A549 (cell line): ENCODE measurements at regions not wholly inside any gene's neighbourhood (a gene's known extent, or its start where the extent isn't known, plus 50 kb on each side); places are given as distances from the start of the nearest gene placed in this dataset.

Experiments used
- ATAC-seq, 2 experiments: fragments of 200-7000 bp in 1 of 2; fragments of >200 bp in 1 of 2; cut with Nextera tagmentation in 1 of 2; cut with Tn5 transposase in 1 of 2; 3 replicates each; pipeline versions ENCODE4 v1.8.0 to v1.9.1; 2018 to 2020; ENCODE audit warnings: mild to moderate bottlenecking in 1 of 2, moderate library complexity in 1 of 2
- CTCF ChIA-PET: fragments of 300-600 bp; sonication (Branson Sonifier 250); formaldehyde crosslinking; extraction: SDS; loops from one replicate; lab custom pipeline; 2021; ENCODE audit warnings: antibody characterized with exemption, inconsistent platforms; lab: Yijun Ruan, JAX
- POLR2A ChIA-PET: fragments of 350-600 bp; formaldehyde crosslinking; extraction: SDS; loops from one replicate; lab custom pipeline; 2021; ENCODE audit warnings: antibody characterized with exemption, inconsistent platforms; lab: Yijun Ruan, JAX
- DNase-seq, 2 experiments: peaks; one replicate each; pipeline versions ENCODE4 v3.0.0 to v3.0.0-alpha.2; 2011 to 2016; ENCODE audit warnings: low read depth in 1 of 2, low spot score in 1 of 2
- FAIRE-seq: peaks from 2 replicates; lab custom pipeline; 2011; peaks lifted over from hg19 to GRCh38; lab: Jason Lieb, UNC
- H3K27ac ChIP-seq, 2 experiments: fragments of >200 bp; sonication (Bioruptor Twin); formaldehyde crosslinking; 3 replicates each; pipeline ENCODE4 v1.5.1; 2016 to 2017
- H3K4me1 ChIP-seq: fragments of >200 bp; sonication (Bioruptor Twin); formaldehyde crosslinking; 3 replicates; pipeline ENCODE4 v1.6.1; 2016
- H3K4me2 ChIP-seq: fragments of >200 bp; sonication (Bioruptor Twin); formaldehyde crosslinking; 3 replicates; pipeline ENCODE4 v1.6.1; 2016
- H3K4me3 ChIP-seq: fragments of >200 bp; sonication (Bioruptor Twin); formaldehyde crosslinking; 3 replicates; pipeline ENCODE4 v1.5.1; 2016
- H3K9me3 ChIP-seq: fragments of >200 bp; sonication (Bioruptor Twin); formaldehyde crosslinking; 3 replicates; pipeline ENCODE4 v1.6.1; 2016
- BCL3 ChIP-seq: fragments of >200 bp; sonication (Bioruptor Twin); formaldehyde crosslinking; IDR thresholded peaks from 3 replicates; pipeline ENCODE4 v1.6.1; 2016
- BHLHE40 ChIP-seq: IDR thresholded peaks from 2 replicates; pipeline ENCODE4 v1.6.1; 2012; ENCODE audit warnings: low read depth, low read length, inconsistent platforms
- CBX2 ChIP-seq: fragments of 200-600 bp; sonication (generic); IDR thresholded peaks from 2 replicates; pipeline ENCODE4 v1.6.1; 2016; ENCODE audit warnings: low read depth, mild to moderate bottlenecking, borderline replicate concordance
- CBX8 ChIP-seq: fragments of 200-600 bp; sonication (generic); IDR thresholded peaks from 2 replicates; pipeline ENCODE4 v1.6.1; 2016
- CEBPB ChIP-seq, 2 experiments: fragments of >200 bp in 1 of 2; sonication (Bioruptor Twin) in 1 of 2; formaldehyde crosslinking in 1 of 2; IDR thresholded peaks; 2 replicates each; pipeline ENCODE4 v1.6.1; 2012 to 2016
- EP300 ChIP-seq, 2 experiments: fragments of >200 bp; sonication (Bioruptor Twin); formaldehyde crosslinking; IDR thresholded peaks; 2 replicates in 1 of 2; 3 replicates in 1 of 2; pipeline ENCODE4 v1.6.1; 2016 to 2017
- ESRRA ChIP-seq: fragments of 150-350 bp; IDR thresholded peaks from 2 replicates; pipeline ENCODE4 v1.6.1; 2014; ENCODE audit warnings: mild to moderate bottlenecking, low read length, borderline replicate concordance
- FOSB ChIP-seq: fragments of 250-450 bp; sonication (Bioruptor Pico); IDR thresholded peaks from 2 replicates; pipeline ENCODE4 v1.5.0; 2020; ENCODE audit warnings: mild to moderate bottlenecking, moderate library complexity
- FOSL2 ChIP-seq, 2 experiments: fragments of 450-650 bp in 1 of 2; fragments of >200 bp in 1 of 2; sonication (Bioruptor Twin) in 1 of 2; formaldehyde crosslinking; IDR thresholded peaks; 2 replicates each; pipeline versions ENCODE4 v1.5.0 to v1.6.1; 2016 to 2020; ENCODE audit warnings: mild to moderate bottlenecking in 1 of 2, moderate library complexity in 1 of 2
- FOXS1 ChIP-seq: fragments of 250-450 bp; sonication (Bioruptor Pico); IDR thresholded peaks from 2 replicates; pipeline ENCODE4 v1.5.0; 2020; ENCODE audit warnings: mild to moderate bottlenecking, moderate library complexity
- GATA3 ChIP-seq: IDR thresholded peaks from 2 replicates; pipeline ENCODE4 v1.6.1; 2012; ENCODE audit warnings: borderline replicate concordance
- HDAC2 ChIP-seq: fragments of 200-600 bp; sonication (generic); IDR thresholded peaks from 2 replicates; pipeline ENCODE4 v1.6.1; 2016
- HES2 ChIP-seq: fragments of >200 bp; sonication (Bioruptor Twin); formaldehyde crosslinking; IDR thresholded peaks from 2 replicates; pipeline ENCODE4 v1.6.1; 2016
- JUN ChIP-seq, 2 experiments: fragments of >200 bp; sonication (Bioruptor Twin); formaldehyde crosslinking; IDR thresholded peaks; 2 replicates in 1 of 2; 3 replicates in 1 of 2; pipeline ENCODE4 v1.6.1; 2016 to 2017
- JUNB ChIP-seq: fragments of >200 bp; sonication (Bioruptor Twin); formaldehyde crosslinking; IDR thresholded peaks from 2 replicates; pipeline ENCODE4 v1.6.1; 2016
- MAFK ChIP-seq: fragments of 450-650 bp; IDR thresholded peaks from 2 replicates; pipeline ENCODE4 v1.6.1; 2014; ENCODE audit not compliant: partially characterized antibody
- NFE2L2 ChIP-seq: fragments of 150-350 bp; conservative IDR thresholded peaks from 2 replicates; pipeline ENCODE4 v1.6.1; 2014; ENCODE audit warnings: low read length
- RAD21 ChIP-seq, 2 experiments: fragments of >200 bp in 1 of 2; sonication (Bioruptor Twin) in 1 of 2; formaldehyde crosslinking in 1 of 2; IDR thresholded peaks in 1 of 2; conservative IDR thresholded peaks in 1 of 2; 2 replicates in 1 of 2; 3 replicates in 1 of 2; pipeline ENCODE4 v1.6.1; 2012 to 2018; ENCODE audit warnings: inconsistent platforms in 1 of 2
- RCOR1 ChIP-seq: fragments of 150-350 bp; IDR thresholded peaks from 2 replicates; pipeline ENCODE4 v1.6.1; 2014; ENCODE audit warnings: antibody characterized with exemption, low read length, low read depth
- REST ChIP-seq: fragments of 200-600 bp; sonication (generic); IDR thresholded peaks from 2 replicates; pipeline ENCODE4 v1.6.1; 2016; ENCODE audit warnings: antibody characterized with exemption, mild to moderate bottlenecking, moderate library complexity
- SMC3 ChIP-seq: fragments of >200 bp; sonication (Bioruptor Twin); formaldehyde crosslinking; IDR thresholded peaks from 3 replicates; pipeline ENCODE4 v1.6.1; 2018; ENCODE audit warnings: inconsistent platforms
- SREBF2 ChIP-seq: fragments of 450-650 bp; IDR thresholded peaks from 2 replicates; pipeline ENCODE4 v1.6.1; 2014; ENCODE audit warnings: mild to moderate bottlenecking, moderate library complexity
- USF2 ChIP-seq: fragments of 450-650 bp; IDR thresholded peaks from 2 replicates; pipeline ENCODE4 v1.6.1; 2014; ENCODE audit warnings: antibody characterized with exemption
- ZFP36 ChIP-seq: fragments of 450-650 bp; IDR thresholded peaks from 2 replicates; pipeline ENCODE4 v1.6.1; 2014; ENCODE audit warnings: borderline replicate concordance; ENCODE audit not compliant: partially characterized antibody
- ZSCAN20 ChIP-seq: fragments of 250-450 bp; sonication (Bioruptor Pico); IDR thresholded peaks from 2 replicates; pipeline ENCODE4 v1.8.0; 2022; ENCODE audit warnings: mild to moderate bottlenecking, moderate library complexity
- WGBS: methylation state at CpG from one replicate; pipeline ENCODE4 v1.1.6; 2017; ENCODE audit errors: missing lambda C conversion rate; 5-methylcytosine and 5-hydroxymethylcytosine counted together

- ATAC-seq, result no peak
- 90% methylated on average over 8 of the region's 8 CpGs for WGBS
- Histone ChIP-seq H3K27ac (peak overlapping the region in 1 of 2 experiments; percentile 79; a peak in 3 of 6 replicates), H3K4me1 (peaks cover 11% of the 10 kb centered on the region; the same call in 2 of the 3 replicates), H3K4me3 (no peak overlapping the region), H3K9me3 (no peaks in the 10 kb centered on the region), H3K4me2 (no peak overlapping the region)
- CTCF ChIA-PET, result no interaction called here
- TF ChIP-seq CBX2 (no peak), ZSCAN20 (CRISPR knock-in tag) (no peak), CBX8 (no peak), NFE2L2 (no peak), JUNB (no peak), CEBPB (IDR thresholded peaks at IDR 0.05) (no peak), RCOR1 (no peak), SMC3 (no peak), HDAC2 (no peak)
- DNase-seq, result no peak
- POLR2A ChIA-PET, result no interaction called here
- FAIRE-seq, result no peak
Measured at GRCh38 chr3:94927175-94927574, 864.3 kb downstream of the NSUN3 start.

GRCh38 chr3:94928921-94929320 lies 866.1 kb downstream of the NSUN3 start:
- DNase-seq, result peak; percentile 8 to 85
- POLR2A ChIA-PET, result no interaction called here
- no peak overlapping the region for H3K4me3 ChIP-seq
- TF ChIP-seq GATA3, result peak; percentile 91
- no peak for TF ChIP-seq BHLHE40
- peak; percentile 91 to 94 for TF ChIP-seq CEBPB (IDR thresholded peaks at IDR 0.05)
- peak; percentile 67; the same call in 1 of the 2 replicates for TF ChIP-seq HES2
- TF ChIP-seq JUN (IDR thresholded peaks at IDR 0.05), result peak; percentile 55 to 57; a peak in 2 of 5 replicates
- peak; percentile 53; the same call in 1 of the 3 replicates for TF ChIP-seq BCL3
- TF ChIP-seq FOSB, result no peak
- peak; percentile 83 for TF ChIP-seq FOSL2 (IDR thresholded peaks at IDR 0.05)
- peak; percentile 89 for TF ChIP-seq FOSL2 (CRISPR knock-in tag; IDR thresholded peaks at IDR 0.05)
- TF ChIP-seq MAFK, result peak; percentile 22
- TF ChIP-seq RAD21 (conservative IDR thresholded peaks at IDR 0.05 in 1 of 2, IDR thresholded peaks at IDR 0.05 in 1 of 2), result peak in 1 of 2 experiments; percentile 27; a peak in 1 of 5 replicates
- no peak for TF ChIP-seq USF2
- TF ChIP-seq FOXS1 (CRISPR knock-in tag), result 0 out of 2 replicates have a peak, but pooled peaks have one; percentile 38
- TF ChIP-seq RCOR1, result no peak
- peak; percentile 39 to 67; a peak in 2 of 5 replicates for TF ChIP-seq EP300 (IDR thresholded peaks at IDR 0.05)
- peak; percentile 84 for TF ChIP-seq JUNB
- TF ChIP-seq, all 56 proteins: peak for 11
- 15% methylated on average over 4 of the region's 4 CpGs for WGBS
- Histone ChIP-seq H3K9me3 (no peaks in the 10 kb centered on the region), H3K27ac (peak overlapping the region; percentile 76 to 79), H3K4me1 (peaks cover 11% of the 10 kb centered on the region; the same call in 2 of the 3 replicates), H3K4me2 (peak overlapping the region; percentile 44)
- ATAC-seq (peak; percentile 92 to 99), FAIRE-seq (peak; percentile 94)
- CTCF ChIA-PET, result no interaction called here

- ChIA-PET CTCF (no interaction called here), POLR2A (no interaction called here)
- H3K27ac ChIP-seq, result no peak overlapping the region
- FAIRE-seq (no peak), DNase-seq (no peak), ATAC-seq (no peak)
- H3K4me2 ChIP-seq, result no peak overlapping the region
- no peak overlapping the region for H3K4me3 ChIP-seq
- WGBS, result 53% methylated on average over 5 of the region's 5 CpGs
- no peaks in the 10 kb centered on the region for H3K4me1 ChIP-seq
- no peaks in the 10 kb centered on the region for H3K9me3 ChIP-seq
- TF ChIP-seq SREBF2, result no peak
- no peak for TF ChIP-seq ZFP36
- no peak for TF ChIP-seq EP300 (IDR thresholded peaks at IDR 0.05)
- TF ChIP-seq HDAC2, result no peak
- TF ChIP-seq ESRRA, result no peak
- no peak for TF ChIP-seq REST
- no peak for TF ChIP-seq NFE2L2
- TF ChIP-seq FOSL2 (IDR thresholded peaks at IDR 0.05), result no peak
- no peak for TF ChIP-seq FOSL2 (CRISPR knock-in tag; IDR thresholded peaks at IDR 0.05)
- no peak for TF ChIP-seq BCL3
Measured at GRCh38 chr3:94935738-94936580, 873.1 kb downstream of the NSUN3 start.
